Fibroblast of lung (primary cell): ENCODE measurements at regions not wholly inside any gene's neighbourhood (a gene's known extent, or its start where the extent isn't known, plus 50 kb on each side); places are given as distances from the start of the nearest gene placed in this dataset.

Experiments
- EZH2 ChIP-seq: IDR thresholded peaks from 2 replicates; pipeline ENCODE4 v1.5.1; 2012; ENCODE audit warnings: low read length, control low read depth, mild to moderate bottlenecking; ENCODE audit errors: missing control alignments
- TF ChIP-seq, protein P1 (sequence below), 2 donors: IDR thresholded peaks in 1 of 2; conservative IDR thresholded peaks in 1 of 2; 1 replicate in 1 of 2; 2 replicates in 1 of 2; pipeline ENCODE4 v1.5.1; 2011 to 2012; ENCODE audit warnings: low read length in 2 of 2, control low read depth in 1 of 2, inconsistent platforms in 1 of 2, low read depth in 1 of 2, mild to moderate bottlenecking in 1 of 2

DNA sequence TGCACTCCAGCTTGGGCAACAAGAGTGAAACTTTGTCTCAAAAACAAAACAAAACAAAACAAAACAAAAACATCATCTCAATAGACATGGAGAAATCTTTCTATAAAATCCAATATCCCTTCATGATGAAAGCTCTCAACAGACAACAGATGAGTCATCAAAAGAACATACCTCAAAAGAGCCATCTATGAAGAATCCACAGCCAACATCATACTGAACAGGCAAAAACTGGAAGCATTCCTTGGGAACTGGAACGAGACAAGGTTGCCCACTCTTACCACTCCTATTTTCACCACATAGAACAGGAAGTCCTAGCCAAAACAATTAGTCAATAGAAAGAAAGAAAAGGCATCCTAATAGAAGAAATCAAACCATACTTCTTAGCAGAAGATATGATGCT is 77.8 kb upstream of the USP9Y start:
- TF ChIP-seq EZH2 = no peak
- TF ChIP-seq, protein P1, sequence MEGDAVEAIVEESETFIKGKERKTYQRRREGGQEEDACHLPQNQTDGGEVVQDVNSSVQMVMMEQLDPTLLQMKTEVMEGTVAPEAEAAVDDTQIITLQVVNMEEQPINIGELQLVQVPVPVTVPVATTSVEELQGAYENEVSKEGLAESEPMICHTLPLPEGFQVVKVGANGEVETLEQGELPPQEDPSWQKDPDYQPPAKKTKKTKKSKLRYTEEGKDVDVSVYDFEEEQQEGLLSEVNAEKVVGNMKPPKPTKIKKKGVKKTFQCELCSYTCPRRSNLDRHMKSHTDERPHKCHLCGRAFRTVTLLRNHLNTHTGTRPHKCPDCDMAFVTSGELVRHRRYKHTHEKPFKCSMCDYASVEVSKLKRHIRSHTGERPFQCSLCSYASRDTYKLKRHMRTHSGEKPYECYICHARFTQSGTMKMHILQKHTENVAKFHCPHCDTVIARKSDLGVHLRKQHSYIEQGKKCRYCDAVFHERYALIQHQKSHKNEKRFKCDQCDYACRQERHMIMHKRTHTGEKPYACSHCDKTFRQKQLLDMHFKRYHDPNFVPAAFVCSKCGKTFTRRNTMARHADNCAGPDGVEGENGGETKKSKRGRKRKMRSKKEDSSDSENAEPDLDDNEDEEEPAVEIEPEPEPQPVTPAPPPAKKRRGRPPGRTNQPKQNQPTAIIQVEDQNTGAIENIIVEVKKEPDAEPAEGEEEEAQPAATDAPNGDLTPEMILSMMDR (conservative IDR thresholded peaks at IDR 0.05 in 1 of 2, IDR thresholded peaks at IDR 0.05 in 1 of 2; ENCODE audit: low read depth in 1 of 2, low read length in 2 of 2) = no peak
